GM21390 (cell line): ENCODE measurements at regions not wholly inside any gene's neighbourhood (a gene's known extent, or its start where the extent isn't known, plus 50 kb on each side); places are given as distances from the start of the nearest gene placed in this dataset.
"Not testable (repeated sequence)": the region's sequence is repeated elsewhere in the genome, so short reads cannot be mapped to it uniquely, and the experiment has no call there.

ENCODE experiments used
- ATAC-seq: cut with Tn5 transposase; IDR thresholded peaks from one replicate; pipeline ENCODE4 v1.9.1; 2021; ENCODE audit not compliant: unreplicated experiment

- ATAC-seq, result no peak
Measured at GRCh38 chr6:47180633-47181032, 129.1 kb downstream of the TNFRSF21 start.

GRCh38 chr6:47179286-47179685 is 130.4 kb downstream of the TNFRSF21 start:
- ATAC-seq, result no peak

GRCh38 chr6:47175656-47176055 is 133.5 kb upstream of the ADGRF1 start:
- no peak for ATAC-seq

GRCh38 chr6:47174502-47175023 is 132.4 kb upstream of the ADGRF1 start:
- no peak for ATAC-seq

- ATAC-seq, result not testable (repeated sequence)
Measured at GRCh38 chr6:47174063-47174462, 131.9 kb upstream of the ADGRF1 start.

GRCh38 chr6:47173145-47173544 is 131.0 kb upstream of the ADGRF1 start:
- ATAC-seq, result not testable (repeated sequence)

GRCh38 chr6:47170617-47170947 is 128.4 kb upstream of the ADGRF1 start:
- no peak for ATAC-seq

- no peak for ATAC-seq
Measured at GRCh38 chr6:47169785-47170616, 127.9 kb upstream of the ADGRF1 start.

- ATAC-seq, result no peak
Measured at GRCh38 chr6:47168180-47168579, 126.0 kb upstream of the ADGRF1 start.

- peak; percentile 79 for ATAC-seq
Measured at GRCh38 chr6:47165918-47166317, 123.8 kb upstream of the ADGRF1 start.

GRCh38 chr6:47164877-47165276 is 122.7 kb upstream of the ADGRF1 start:
- ATAC-seq, result no peak

- no peak for ATAC-seq
Measured at GRCh38 chr6:47163536-47163935, 121.4 kb upstream of the ADGRF1 start.

GRCh38 chr6:47162793-47163192 is 120.7 kb upstream of the ADGRF1 start:
- ATAC-seq, result no peak

- ATAC-seq, result no peak
Measured at GRCh38 chr6:47162231-47162630, 120.1 kb upstream of the ADGRF1 start.

GRCh38 chr6:47161176-47161687 is 119.1 kb upstream of the ADGRF1 start:
- no peak for ATAC-seq

- ATAC-seq, result no peak
Measured at GRCh38 chr6:47160702-47161101, 118.6 kb upstream of the ADGRF1 start.

- ATAC-seq, result no peak
Measured at GRCh38 chr6:47159763-47160162, 117.6 kb upstream of the ADGRF1 start.

GRCh38 chr6:47157653-47158219 is 115.6 kb upstream of the ADGRF1 start:
- ATAC-seq, result no peak

- no peak for ATAC-seq
Measured at GRCh38 chr6:47157063-47157462, 114.9 kb upstream of the ADGRF1 start.

- ATAC-seq, result no peak
Measured at GRCh38 chr6:47156196-47156595, 114.1 kb upstream of the ADGRF1 start.

GRCh38 chr6:47153404-47153755 is 111.2 kb upstream of the ADGRF1 start:
- ATAC-seq, result no peak

GRCh38 chr6:47152666-47153403 is 110.7 kb upstream of the ADGRF1 start:
- no peak for ATAC-seq
